K562 (cell line): ENCODE measurements at regions not wholly inside any gene's neighbourhood (a gene's known extent, or its start where the extent isn't known, plus 50 kb on each side); places are given as distances from the start of the nearest gene placed in this dataset.

Experiments used
- ATAC-seq: fragments of 200-7000 bp; cut with Tn5 transposase; 3 replicates; pipeline ENCODE4 v1.9.1; 2020; ENCODE audit warnings: moderate library complexity
- BruUV-seq: library from RNA; stranded (reverse); fragments of 400-500 nt; replicated peaks from 2 replicates; lab custom pipeline; 2021; lab: Mats Ljungman, UMichigan
- CTCF ChIA-PET: fragments of 300-600 bp; formaldehyde crosslinking; extraction: SDS; loops from one replicate; lab custom pipeline; 2021; ENCODE audit warnings: low intra/inter-chr PET ratio; lab: Yijun Ruan, JAX
- POLR2A ChIA-PET: fragments of 300-600, 350-650 bp; sonication (Branson Sonifier 250); formaldehyde crosslinking; extraction: SDS; loops from one replicate; lab custom pipeline; 2021; ENCODE audit warnings: antibody characterized with exemption, inconsistent platforms; lab: Yijun Ruan, JAX
- DNase-seq, 4 experiments: peaks; one replicate each; pipeline versions ENCODE4 v3.0.0 to v3.0.0-alpha.2; 2011 to 2018; ENCODE audit warnings: low spot score in 3 of 4, mixed read lengths in 3 of 4; ENCODE audit errors: extremely low read depth in 1 of 4
- FAIRE-seq: peaks from 2 replicates; lab custom pipeline; 2011; peaks lifted over from hg19 to GRCh38; lab: Jason Lieb, UNC
- H2AFZ ChIP-seq: 2 replicates; pipeline ENCODE4 v1.6.0; 2011; ENCODE audit warnings: low read depth, low read length, control low read depth, inconsistent platforms
- H3K27ac ChIP-seq: fragments of 200-600 bp; 3 replicates; pipeline ENCODE4 v1.8.0; 2011; ENCODE audit warnings: low read depth, mild to moderate bottlenecking, control low read depth, inconsistent platforms, low read length, moderate library complexity, mixed read lengths; ENCODE audit errors: extremely low read depth
- H3K27me3 ChIP-seq, 2 experiments: fragments of 300-600 bp in 1 of 2; 2 replicates in 1 of 2; 3 replicates in 1 of 2; pipeline versions ENCODE4 v1.6.0 to v1.8.0; 2011; ENCODE audit warnings: inconsistent platforms in 2 of 2, low read length in 2 of 2, mild to moderate bottlenecking in 1 of 2, mixed read lengths in 1 of 2, moderate library complexity in 1 of 2; ENCODE audit not compliant: control insufficient read depth in 2 of 2, insufficient read depth in 2 of 2
- H3K36me3 ChIP-seq: fragments of 300-600 bp; 3 replicates; pipeline ENCODE4 v1.8.0; 2011; ENCODE audit warnings: mild to moderate bottlenecking, low read length, inconsistent platforms; ENCODE audit not compliant: control insufficient read depth, insufficient read depth
- H3K4me1 ChIP-seq, 2 experiments: fragments of 200-600 bp in 1 of 2; replicated peaks in 1 of 2; 2 replicates in 1 of 2; 3 replicates in 1 of 2; pipeline versions ENCODE4 v1.5.1 to v1.8.0; 2011; ENCODE audit warnings: inconsistent platforms in 2 of 2, low read length in 2 of 2, mild to moderate bottlenecking in 1 of 2, mixed read lengths in 1 of 2, moderate library complexity in 1 of 2; ENCODE audit not compliant: control insufficient read depth in 2 of 2, insufficient read depth in 2 of 2
- H3K4me2 ChIP-seq: 2 replicates; pipeline ENCODE4 v1.6.1; 2011; ENCODE audit warnings: low read length, control low read depth, inconsistent platforms, mixed read lengths; ENCODE audit not compliant: insufficient read depth
- H3K4me3 ChIP-seq: fragments of 200-600 bp; sonication (generic), shearing (Covaris generic); 2 replicates; pipeline ENCODE4 v1.5.1; 2016; ENCODE audit warnings: control low read depth, inconsistent platforms
- H3K79me2 ChIP-seq: fragments of 200-600 bp; 3 replicates; pipeline ENCODE4 v1.8.0; 2011; ENCODE audit warnings: low read length, inconsistent platforms; ENCODE audit not compliant: control insufficient read depth, insufficient read depth
- H3K9ac ChIP-seq, 2 experiments: 2 replicates each; pipeline versions ENCODE4 v1.6.0 to v1.6.1; 2011; ENCODE audit warnings: low read depth in 2 of 2, low read length in 2 of 2, control low read depth in 1 of 2, inconsistent platforms in 1 of 2, mild to moderate bottlenecking in 1 of 2, mixed read lengths in 1 of 2; ENCODE audit not compliant: insufficient read depth in 1 of 2
- H3K9me1 ChIP-seq: one replicate; pipeline ENCODE4 v1.6.0; 2011; ENCODE audit warnings: inconsistent platforms, mild to moderate bottlenecking, low read length, moderate library complexity; ENCODE audit not compliant: control insufficient read depth, insufficient read depth
- H3K9me3 ChIP-seq: replicated peaks from 2 replicates; pipeline ENCODE4 v1.5.1; 2011; ENCODE audit warnings: low read depth, low read length, inconsistent platforms; ENCODE audit not compliant: control insufficient read depth, insufficient read depth
- H4K20me1 ChIP-seq: replicated peaks from 2 replicates; pipeline ENCODE4 v1.6.1; 2011; ENCODE audit warnings: low read length, inconsistent platforms, mixed read lengths; ENCODE audit not compliant: control insufficient read depth, insufficient read depth
- CBX2 ChIP-seq: fragments of 200-600 bp; sonication (generic); IDR thresholded peaks from one replicate; pipeline ENCODE4 v1.6.1; 2012; ENCODE audit warnings: mild to moderate bottlenecking, low read length, inconsistent platforms; ENCODE audit not compliant: insufficient read depth, poor library complexity, severe bottlenecking
- CTCF ChIP-seq, 3 experiments: IDR thresholded peaks in 2 of 3; conservative IDR thresholded peaks in 1 of 3; 2 replicates each; pipeline ENCODE4 v1.5.1; 2011 to 2012; ENCODE audit warnings: low read length in 3 of 3, mild to moderate bottlenecking in 3 of 3, control low read depth in 2 of 3, improper control_type of control experiment in 1 of 3, inconsistent platforms in 1 of 3, low read depth in 1 of 3, mixed read lengths in 1 of 3, moderate library complexity in 1 of 3; ENCODE audit not compliant: insufficient read depth in 2 of 3
- HIVEP1 ChIP-seq: fragments of 250-450 bp; sonication (Bioruptor Pico); IDR thresholded peaks from 2 replicates; pipeline ENCODE4 v1.4.0; 2020; ENCODE audit warnings: mild to moderate bottlenecking
- RAD51 ChIP-seq: fragments of 450-650 bp; IDR thresholded peaks from 2 replicates; pipeline ENCODE4 v1.7.1; 2016; ENCODE audit warnings: low read depth, mild to moderate bottlenecking, borderline replicate concordance
- RCOR1 ChIP-seq, 2 experiments: IDR thresholded peaks; 2 replicates each; pipeline ENCODE4 v1.6.1; 2012; ENCODE audit warnings: low read depth in 2 of 2, low read length in 2 of 2, borderline replicate concordance in 1 of 2, improper control_type of control experiment in 1 of 2
- SUPT5H ChIP-seq: fragments of 450-650 bp; IDR thresholded peaks from 2 replicates; pipeline ENCODE4 v1.6.1; 2016
- YBX1 ChIP-seq: fragments of 450-650 bp; IDR thresholded peaks from 2 replicates; pipeline ENCODE4 v1.7.1; 2016; ENCODE audit warnings: mild to moderate bottlenecking
- ZFP91 ChIP-seq: sonication (generic); formaldehyde crosslinking; IDR thresholded peaks from 2 replicates; pipeline ENCODE4 v1.8.0; 2022; ENCODE audit warnings: mild to moderate bottlenecking, missing genetic modification reagents
- ZMIZ1 ChIP-seq, 2 experiments: fragments of 150-350 bp in 1 of 2; IDR thresholded peaks; 2 replicates each; pipeline ENCODE4 v1.6.1; 2012 to 2016; ENCODE audit warnings: low read depth in 2 of 2, low read length in 2 of 2, mild to moderate bottlenecking in 1 of 2, moderate library complexity in 1 of 2
- ZNF134 ChIP-seq: fragments of 250-450 bp; sonication (Bioruptor Pico); conservative IDR thresholded peaks from 2 replicates; pipeline ENCODE4 v1.4.0; 2020
- ZNF384 ChIP-seq: IDR thresholded peaks from 2 replicates; pipeline ENCODE4 v1.6.1; 2012; ENCODE audit warnings: low read depth, low read length, improper control_type of control experiment
- ZNF699 ChIP-seq: fragments of 250-450 bp; sonication (Bioruptor Pico); IDR thresholded peaks from 2 replicates; pipeline ENCODE4 v1.8.0; 2021; ENCODE audit warnings: mild to moderate bottlenecking, moderate library complexity; ENCODE audit not compliant: insufficient replicate concordance
- WGBS: fragments of 100-300 bp; shearing (Covaris generic); methylation state at CpG from one replicate; pipeline ENCODE4 v1.1.6; 2016; ENCODE audit warnings: low coverage, mixed read lengths; ENCODE audit not compliant: insufficient coverage; ENCODE audit errors: missing lambda C conversion rate; 5-methylcytosine and 5-hydroxymethylcytosine counted together
- in situ Hi-C: fragments of 300-500 bp; cut with MboI; formaldehyde crosslinking; loops from 4 replicates; pipeline ENCODE4 v1.15.0; 2018; ENCODE audit warnings: inconsistent platforms, mixed read lengths
- intact Hi-C: fragments of 100-400 bp; cut with micrococcal nuclease; formaldehyde crosslinking; loops from 2 replicates; pipeline ENCODE4 v1.14.2; 2022

- peak; percentile 6 to 51 (median 39); a peak in 2 of 6 replicates for TF ChIP-seq CTCF (IDR thresholded peaks at IDR 0.05 in 2 of 3, conservative IDR thresholded peaks at IDR 0.05 in 1 of 3; ENCODE audit: insufficient read depth in 2 of 3, low read depth in 1 of 3, low read length in 3 of 3)
- TF ChIP-seq YBX1, result no peak
Measured at GRCh38 chr14:23895480-23895879, 58.1 kb upstream of the DHRS4 start (continued).

GRCh38 chr14:23896609-23897153, 56.9 kb upstream of the DHRS4 start:
- in situ Hi-C loops, result no loop called here
- H3K27ac ChIP-seq, result no peak overlapping the region
- ChIA-PET CTCF (no interaction called here), POLR2A (no interaction called here)
- no peak overlapping the region for H3K4me2 ChIP-seq
- 0% methylated on average over 5 of the region's 5 CpGs for WGBS
- H3K4me3 ChIP-seq, result no peak overlapping the region
- FAIRE-seq (no peak), DNase-seq (no peak), ATAC-seq (no peak)
- H3K9me3 ChIP-seq, result no peaks in the 10 kb centered on the region
- intact Hi-C loops, result loop anchor here (5.0 kb wide), 1 partner anchor 211 kb away; no protein-coding TSS in a partner anchor
- no peaks in the 10 kb centered on the region for H4K20me1 ChIP-seq
- no peak overlapping the region for H2AFZ ChIP-seq
- no peak overlapping the region for H3K9ac ChIP-seq
- H3K9me1 ChIP-seq, result no peaks in the 10 kb centered on the region
- BruUV-seq, result no TSS peak
- H3K4me1 ChIP-seq, result no peaks in the 10 kb centered on the region; a peak in 3 of 5 replicates
- peaks cover 0 to 6% of the 10 kb centered on the region in 2 experiments; a peak in 1 of 5 replicates for H3K27me3 ChIP-seq
- no peaks in the 10 kb centered on the region for H3K79me2 ChIP-seq
- no peaks in the 10 kb centered on the region for H3K36me3 ChIP-seq
- TF ChIP-seq ZMIZ1 (IDR thresholded peaks at IDR 0.05; ENCODE audit: low read depth in 2 of 2, low read length in 2 of 2) (no peak), SUPT5H (no peak), CBX2 (no peak), HIVEP1 (CRISPR knock-in tag) (no peak), ZNF134 (CRISPR knock-in tag) (no peak), ZFP91 (CRISPR knock-in tag) (no peak), RCOR1 (IDR thresholded peaks at IDR 0.05; ENCODE audit: borderline replicate concordance in 1 of 2, low read depth in 2 of 2, low read length in 2 of 2) (no peak), ZNF384 (no peak), ZNF699 (no peak), RAD51 (no peak)
